ENCODE measurements at regions not wholly inside any gene's neighbourhood (a gene's known extent, or its start where the extent isn't known, plus 50 kb on each side); places are given as distances from the start of the nearest gene placed in this dataset.
A peak's percentile ranks its signal among the peaks of the same experiment; 100 is the strongest.

DNA sequence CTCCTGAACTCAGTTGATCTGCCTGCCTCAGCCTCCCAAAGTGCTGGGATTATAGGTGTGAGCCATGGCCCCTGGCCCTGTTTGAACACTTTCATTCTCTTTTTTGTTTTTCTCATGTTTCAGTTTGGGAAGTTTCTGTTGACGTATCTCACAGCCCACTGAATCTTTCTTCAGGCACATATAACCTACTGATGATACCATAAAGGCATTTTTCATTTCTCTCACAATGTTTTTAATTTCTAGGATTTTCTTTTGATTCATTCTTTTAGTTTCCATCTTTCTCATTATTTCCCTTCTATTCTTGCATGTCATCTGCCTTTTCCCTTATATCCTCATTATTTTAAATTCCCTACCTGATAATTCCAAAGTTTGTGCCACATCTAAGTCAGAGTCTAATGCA, 58.5 kb upstream of the EZR start:
- no peak for ATAC-seq
- POLR2A ChIA-PET = no interaction called here
- no peaks in the 10 kb centered on the region for H3K4me1 Mint-ChIP-seq

DNA sequence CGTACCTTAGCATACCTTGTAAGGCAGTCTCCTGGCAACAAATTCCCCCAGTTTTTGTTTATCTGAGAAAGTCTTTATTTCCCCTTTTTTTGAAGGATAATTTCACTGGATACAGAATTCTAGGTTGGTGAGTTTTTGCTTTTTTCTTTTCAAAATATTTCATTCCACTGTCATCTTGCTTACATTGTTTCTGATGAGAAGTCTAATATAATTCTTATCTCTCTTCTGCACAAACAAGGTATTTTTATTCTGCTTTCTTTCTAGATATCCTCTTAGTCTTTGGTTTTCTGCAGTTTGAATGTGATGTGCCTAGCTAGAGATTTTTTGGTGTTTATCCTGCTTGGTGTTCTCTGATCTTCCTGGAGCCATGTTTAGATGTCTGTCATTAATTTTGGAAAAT, 57.7 kb upstream of the EZR start:
- DNase-seq = no peak
- no peak overlapping the region for H3K4me3 Mint-ChIP-seq
- peaks cover 0 to 4% (median 4%) of the 10 kb centered on the region in 3 donors for H3K36me3 Mint-ChIP-seq
- H3K4me1 Mint-ChIP-seq = no peaks in the 10 kb centered on the region
- H3K27ac Mint-ChIP-seq = peak overlapping the region in 2 of 10 donors; percentile 14 to 43
- POLR2A ChIA-PET = no interaction called here
- H3K9me3 Mint-ChIP-seq = peaks cover 0 to 13% (median 4%) of the 10 kb centered on the region in 9 donors
- peaks cover 0 to 4% (median 0%) of the 10 kb centered on the region in 5 donors for H3K27me3 Mint-ChIP-seq
- no peak for ATAC-seq

More for the DNA sequence above, 58.5 kb upstream of the EZR start:
- Mint-ChIP-seq H3K36me3 (peaks cover 0 to 4% (median 4%) of the 10 kb centered on the region in 3 donors), H3K27me3 (peaks cover 0 to 4% (median 0%) of the 10 kb centered on the region in 5 donors), H3K9me3 (peaks cover 0 to 13% (median 4%) of the 10 kb centered on the region in 9 donors), H3K4me3 (no peak overlapping the region), H3K27ac (peak overlapping the region in 2 of 10 donors; percentile 22 to 30)
- DNase-seq = no peak

DNA sequence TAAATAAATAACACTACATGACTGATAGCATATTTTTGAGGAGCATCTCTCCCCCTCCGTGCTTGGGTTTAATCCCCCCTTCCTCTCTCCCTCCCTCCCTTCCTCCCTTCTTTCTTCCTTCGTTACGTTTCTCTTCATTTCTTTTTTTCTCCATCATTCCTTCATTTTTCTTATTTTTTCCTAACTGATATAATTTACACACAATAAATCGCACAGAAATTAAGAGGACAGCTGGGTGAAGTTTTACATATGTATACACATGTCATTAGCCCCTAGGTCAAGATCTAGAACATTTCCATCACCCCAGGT, 51.4 kb upstream of the EZR start:
- ATAC-seq = no peak
- Mint-ChIP-seq H3K4me1 (peaks cover 5 to 54% (median 30%) of the 10 kb centered on the region in 4 donors), H3K4me3 (peak overlapping the region; percentile 60 to 96 (median 86)), H3K9me3 (no peaks in the 10 kb centered on the region), H3K27ac (peak overlapping the region; percentile 95 to 100 (median 100)), H3K36me3 (no peaks in the 10 kb centered on the region), H3K27me3 (no peaks in the 10 kb centered on the region)
- POLR2A ChIA-PET = interaction anchor here (0.9 to 4.5 kb wide), 12 partner anchors 13 to 108 kb away, joined by 3 to 189 read pairs (median 18); partner anchors contain the start of gene EZR
- DNase-seq = no peak

DNA sequence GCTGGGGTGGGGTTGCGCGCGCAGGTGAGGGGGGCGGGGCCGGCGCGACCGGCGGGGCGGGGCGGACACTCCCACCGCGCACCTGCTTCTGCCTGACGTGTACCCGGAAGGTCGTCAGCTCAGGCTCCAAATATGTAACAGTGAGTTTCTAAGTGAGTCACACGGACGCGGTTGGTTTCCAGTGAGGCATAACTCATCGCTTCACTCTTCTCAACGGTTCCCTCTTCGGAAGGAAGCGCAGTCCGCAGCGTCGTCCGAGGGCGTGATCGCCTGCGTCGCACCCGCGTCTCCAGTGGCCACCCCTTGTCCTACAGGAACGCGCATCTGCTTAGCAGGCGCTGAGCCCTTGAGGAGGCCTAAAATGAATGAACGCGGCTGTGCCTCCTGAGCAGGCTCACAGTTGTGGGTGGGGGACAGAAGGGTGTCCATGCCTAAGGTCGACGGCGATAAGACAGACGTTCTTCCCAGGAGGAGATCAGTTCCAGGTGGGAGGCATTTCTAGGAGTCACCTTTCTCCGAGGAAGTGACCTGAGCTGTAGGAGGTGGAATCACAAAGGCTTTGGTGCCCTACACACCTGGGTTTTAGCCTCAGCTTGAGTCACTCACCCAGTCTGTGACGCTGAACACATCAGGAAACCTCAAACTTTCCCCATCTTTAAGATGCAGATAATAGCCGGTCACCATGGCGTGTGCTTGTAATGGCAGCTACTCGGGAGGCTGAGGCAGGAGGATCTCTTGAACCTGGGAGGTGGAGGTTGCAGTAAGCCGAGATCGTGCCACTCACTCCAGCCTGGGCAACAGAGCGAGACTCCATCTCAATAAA, 50.9 kb upstream of the EZR start:
- Mint-ChIP-seq H3K9me3 (no peaks in the 10 kb centered on the region), H3K27ac (peak overlapping the region; percentile 95 to 100 (median 100)), H3K36me3 (no peaks in the 10 kb centered on the region), H3K27me3 (no peaks in the 10 kb centered on the region), H3K4me1 (peaks cover 6 to 58% (median 30%) of the 10 kb centered on the region in 4 donors), H3K4me3 (peak overlapping the region; percentile 83 to 96 (median 92))
- ATAC-seq = peak; percentile 82 to 83
- peak in 3 of 10 donors; percentile 85 to 97 (median 97) for DNase-seq
- POLR2A ChIA-PET = interaction anchor here (0.6 to 4.5 kb wide), 41 partner anchors 13 to 210 kb away, joined by 3 to 189 read pairs (median 6); partner anchors contain the start of genes EZR and TAGAP

DNA sequence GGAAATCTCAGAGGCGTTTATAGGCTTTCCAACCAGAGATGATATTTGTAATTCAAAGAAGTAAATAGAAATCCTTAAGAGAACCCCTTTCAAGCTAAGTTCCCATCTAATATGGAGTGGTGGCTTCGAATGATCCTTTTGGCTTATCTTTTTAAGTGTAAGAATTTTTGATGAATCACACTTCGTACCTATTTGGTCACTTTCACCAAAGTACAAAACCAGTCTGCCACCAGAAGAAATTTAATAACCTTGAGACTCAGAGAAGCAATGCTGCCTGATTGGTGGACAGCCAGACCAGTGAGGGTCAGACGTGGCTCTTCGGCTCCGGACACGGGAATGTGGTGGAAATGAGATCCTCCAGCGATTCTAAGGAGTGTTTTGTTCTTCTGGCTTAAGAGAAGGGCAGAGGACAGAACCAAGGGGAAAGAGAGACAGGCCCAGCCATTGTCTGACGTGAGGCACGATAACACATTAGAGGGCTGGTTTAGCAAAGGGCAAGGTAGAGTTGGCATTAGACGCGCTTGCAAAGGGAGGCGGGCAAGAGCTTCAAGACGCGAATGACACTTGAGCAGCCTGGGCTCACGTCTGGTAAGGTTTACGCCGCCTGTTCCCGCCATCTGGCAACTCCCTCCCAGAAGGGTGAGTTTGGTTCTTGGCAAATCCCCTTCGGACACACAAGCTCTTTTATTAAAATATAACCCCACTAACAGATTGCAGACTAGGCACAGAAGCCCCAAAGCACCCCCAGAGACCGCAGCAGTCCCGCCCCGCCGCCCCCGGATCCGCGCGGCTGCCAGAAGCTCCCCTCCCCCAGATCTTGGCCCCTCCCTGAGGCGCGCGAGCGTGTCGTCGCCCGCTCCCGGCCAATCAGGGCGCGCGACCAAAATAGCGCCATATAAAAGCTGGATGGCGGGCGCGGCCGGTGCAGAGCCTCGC, 50.0 kb upstream of the EZR start:
- H3K4me3 Mint-ChIP-seq = peak overlapping the region; percentile 83 to 96 (median 92)
- ATAC-seq (peak; percentile 69 to 72), DNase-seq (peak in 9 of 10 donors; percentile 97 to 99 (median 99))
- H3K9me3 Mint-ChIP-seq = no peaks in the 10 kb centered on the region
- H3K4me1 Mint-ChIP-seq = peaks cover 7 to 60% (median 30%) of the 10 kb centered on the region in 4 donors
- H3K36me3 Mint-ChIP-seq = no peaks in the 10 kb centered on the region
- POLR2A ChIA-PET = interaction anchor here (0.6 to 4.5 kb wide), 42 partner anchors 10 to 216 kb away, joined by 3 to 189 read pairs (median 6); partner anchors contain the start of genes EZR and TAGAP
- H3K27me3 Mint-ChIP-seq = no peaks in the 10 kb centered on the region
- peak overlapping the region; percentile 95 to 100 (median 100) for H3K27ac Mint-ChIP-seq
